GM21390 (cell line): ENCODE measurements at regions not wholly inside any gene's neighbourhood (a gene's known extent, or its start where the extent isn't known, plus 50 kb on each side); places are given as distances from the start of the nearest gene placed in this dataset.
"Not testable (repeated sequence)": the region's sequence is repeated elsewhere in the genome, so short reads cannot be mapped to it uniquely, and the experiment has no call there.

ENCODE experiments used
- ATAC-seq: cut with Tn5 transposase; IDR thresholded peaks from one replicate; pipeline ENCODE4 v1.9.1; 2021; ENCODE audit not compliant: unreplicated experiment

GRCh38 chr3:162597226-162597625, 1100.6 kb downstream of the OTOL1 start:
- ATAC-seq, result no peak

GRCh38 chr3:162598500-162598899, 1101.9 kb downstream of the OTOL1 start:
- not testable (repeated sequence) for ATAC-seq

- not testable (repeated sequence) for ATAC-seq
These were observed 1103.1 kb downstream of the OTOL1 start for GRCh38 chr3:162599742-162600141.

- ATAC-seq, result no peak
These were observed 1104.6 kb downstream of the OTOL1 start for GRCh38 chr3:162601101-162601670.

- ATAC-seq, result no peak
These were observed 1106.0 kb downstream of the OTOL1 start for GRCh38 chr3:162602619-162603018.

GRCh38 chr3:162605651-162606204, 1109.1 kb downstream of the OTOL1 start:
- ATAC-seq, result no peak

GRCh38 chr3:162610261-162610660, 1113.7 kb downstream of the OTOL1 start:
- ATAC-seq, result no peak

GRCh38 chr3:162612991-162613390, 1116.4 kb downstream of the OTOL1 start:
- no peak for ATAC-seq

GRCh38 chr3:162626172-162626571, 1129.6 kb downstream of the OTOL1 start:
- ATAC-seq, result no peak

GRCh38 chr3:162628531-162628930, 1131.9 kb downstream of the OTOL1 start:
- no peak for ATAC-seq

- ATAC-seq, result no peak
These were observed 1132.8 kb downstream of the OTOL1 start for GRCh38 chr3:162629372-162629771.

GRCh38 chr3:162632672-162633071, 1136.1 kb downstream of the OTOL1 start:
- no peak for ATAC-seq

- ATAC-seq, result not testable (repeated sequence)
These were observed 1143.6 kb downstream of the OTOL1 start for GRCh38 chr3:162640208-162640607.

- no peak for ATAC-seq
These were observed 1144.7 kb downstream of the OTOL1 start for GRCh38 chr3:162641317-162641716.

- ATAC-seq, result no peak
These were observed 1145.3 kb downstream of the OTOL1 start for GRCh38 chr3:162641907-162642306.

GRCh38 chr3:162643245-162643644, 1146.6 kb downstream of the OTOL1 start:
- no peak for ATAC-seq

GRCh38 chr3:162647321-162647720, 1150.7 kb downstream of the OTOL1 start:
- ATAC-seq, result no peak

- no peak for ATAC-seq
These were observed 1161.4 kb downstream of the OTOL1 start for GRCh38 chr3:162658003-162658402.

- no peak for ATAC-seq
These were observed 1169.2 kb downstream of the OTOL1 start for GRCh38 chr3:162665684-162666391.

GRCh38 chr3:162666835-162667234, 1170.2 kb downstream of the OTOL1 start:
- ATAC-seq, result no peak

GRCh38 chr3:162670181-162670580, 1173.6 kb downstream of the OTOL1 start:
- no peak for ATAC-seq

GRCh38 chr3:162677475-162677874, 1180.9 kb downstream of the OTOL1 start:
- no peak for ATAC-seq
